CD4-positive, alpha-beta T cell treated with Interleukin-2 at 100 ng/mL for 4 hours (primary cell): ENCODE measurements at regions not wholly inside any gene's neighbourhood (a gene's known extent, or its start where the extent isn't known, plus 50 kb on each side); places are given as distances from the start of the nearest gene placed in this dataset.

Experiments used
- DNase-seq: peaks from one replicate; pipeline ENCODE4 v3.0.0-alpha.2; 2020; ENCODE audit warnings: low spot score

- DNase-seq = no peak
These were observed 52.2 kb upstream of the SPACA1 start for GRCh38 chr6:87995461-87995860.

GRCh38 chr6:87993356-87993755 lies 54.3 kb upstream of the SPACA1 start:
- DNase-seq = no peak

GRCh38 chr6:87990871-87991270 lies 56.8 kb upstream of the SPACA1 start:
- no peak for DNase-seq

- DNase-seq = no peak
These were observed 65.5 kb upstream of the SPACA1 start for GRCh38 chr6:87982134-87982533.

GRCh38 chr6:87979737-87980136 lies 67.9 kb upstream of the SPACA1 start:
- no peak for DNase-seq

GRCh38 chr6:87976616-87977015 lies 71.0 kb upstream of the SPACA1 start:
- DNase-seq = no peak

GRCh38 chr6:87975561-87975960 lies 72.1 kb upstream of the SPACA1 start:
- no peak for DNase-seq

GRCh38 chr6:87972279-87972678 lies 75.4 kb upstream of the SPACA1 start:
- no peak for DNase-seq

- no peak for DNase-seq
These were observed 75.9 kb upstream of the SPACA1 start for GRCh38 chr6:87971605-87972262.

GRCh38 chr6:87968435-87969278 lies 79.0 kb upstream of the SPACA1 start:
- DNase-seq = peak; percentile 6

- DNase-seq = no peak
These were observed 81.8 kb upstream of the SPACA1 start for GRCh38 chr6:87965806-87966205.

GRCh38 chr6:87959083-87959482 lies 88.6 kb upstream of the SPACA1 start:
- DNase-seq = no peak

GRCh38 chr6:87951751-87952150 lies 95.9 kb upstream of the SPACA1 start:
- no peak for DNase-seq

GRCh38 chr6:87950614-87951013 lies 97.0 kb upstream of the SPACA1 start:
- no peak for DNase-seq

- DNase-seq = no peak
These were observed 98.4 kb upstream of the SPACA1 start for GRCh38 chr6:87949194-87949593.

- no peak for DNase-seq
These were observed 101.0 kb upstream of the SPACA1 start for GRCh38 chr6:87946669-87947068.

- no peak for DNase-seq
These were observed 101.7 kb upstream of the SPACA1 start for GRCh38 chr6:87945966-87946365.

- DNase-seq = no peak
These were observed 102.5 kb upstream of the SPACA1 start for GRCh38 chr6:87945181-87945580.

GRCh38 chr6:87944541-87944954 lies 103.1 kb upstream of the SPACA1 start:
- no peak for DNase-seq

- DNase-seq = no peak
These were observed 104.5 kb upstream of the SPACA1 start for GRCh38 chr6:87943191-87943590.

- no peak for DNase-seq
These were observed 105.9 kb upstream of the SPACA1 start for GRCh38 chr6:87941556-87942358.

GRCh38 chr6:87939776-87940175 lies 107.9 kb upstream of the SPACA1 start:
- DNase-seq = no peak

GRCh38 chr6:87938287-87938686 lies 109.4 kb upstream of the SPACA1 start:
- no peak for DNase-seq
